ENCODE measurements at regions not wholly inside any gene's neighbourhood (a gene's known extent, or its start where the extent isn't known, plus 50 kb on each side); places are given as distances from the start of the nearest gene placed in this dataset.

DNA sequence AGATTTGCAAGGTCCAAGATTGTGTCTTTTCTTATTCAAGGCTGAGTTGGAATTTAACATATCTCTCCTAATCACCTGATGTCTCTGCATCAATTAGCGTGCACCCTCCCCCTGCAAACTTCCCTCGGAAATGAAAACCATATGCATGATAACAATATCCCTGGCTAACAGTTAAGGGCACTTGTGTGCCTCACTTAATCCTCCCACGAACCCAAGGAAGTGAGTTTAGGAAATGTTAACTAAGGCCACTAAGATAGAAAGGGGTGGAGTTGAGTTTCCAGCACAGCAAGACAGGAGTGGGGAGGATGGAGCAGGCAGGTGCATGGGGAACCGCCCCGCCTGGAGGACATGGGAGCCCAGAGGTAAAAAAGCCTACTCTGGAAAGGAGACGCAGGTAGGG lies 52.4 kb upstream of the PTMA start:
- no peak for TF ChIP-seq POLR2A (IDR thresholded peaks at IDR 0.05; ENCODE audit: low read depth, low read length)
- no peak for TF ChIP-seq POLR2AphosphoS5 (IDR thresholded peaks at IDR 0.05; ENCODE audit: low read depth, low read length)
- TF ChIP-seq TAF1 (IDR thresholded peaks at IDR 0.05; ENCODE audit: low read depth, low read length), result no peak
- no peak for TF ChIP-seq POU2F2 (IDR thresholded peaks at IDR 0.05; ENCODE audit: low read depth, low read length)
